GM18907 (cell line): ENCODE measurements at regions not wholly inside any gene's neighbourhood (a gene's known extent, or its start where the extent isn't known, plus 50 kb on each side); places are given as distances from the start of the nearest gene placed in this dataset.
"Not testable (repeated sequence)": the region's sequence is repeated elsewhere in the genome, so short reads cannot be mapped to it uniquely, and the experiment has no call there.

Experiments
- ATAC-seq: cut with Tn5 transposase; IDR thresholded peaks from one replicate; pipeline ENCODE4 v1.9.1; 2021; ENCODE audit warnings: mild to moderate bottlenecking, moderate library complexity; ENCODE audit not compliant: unreplicated experiment

DNA sequence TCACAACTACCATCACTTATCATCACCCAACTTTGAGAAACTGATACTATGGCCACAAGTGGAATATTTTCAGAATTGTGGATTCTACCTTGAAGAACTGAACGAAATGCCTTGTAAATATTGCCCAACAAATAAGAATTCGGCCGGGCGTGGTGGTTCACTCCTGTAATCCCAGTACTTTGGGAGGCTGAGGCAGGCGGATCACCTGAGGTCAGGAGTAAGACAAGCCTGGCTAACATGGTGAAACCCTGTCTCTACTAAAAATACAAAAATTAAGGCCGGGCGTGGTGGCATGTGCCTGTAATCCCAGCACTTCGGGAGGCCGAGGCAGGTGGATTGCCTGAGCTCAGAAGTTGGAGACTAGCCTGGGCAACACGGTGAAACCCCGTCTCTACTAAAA lies 862.7 kb downstream of the ZPLD1 start:
- ATAC-seq: not testable (repeated sequence)

DNA sequence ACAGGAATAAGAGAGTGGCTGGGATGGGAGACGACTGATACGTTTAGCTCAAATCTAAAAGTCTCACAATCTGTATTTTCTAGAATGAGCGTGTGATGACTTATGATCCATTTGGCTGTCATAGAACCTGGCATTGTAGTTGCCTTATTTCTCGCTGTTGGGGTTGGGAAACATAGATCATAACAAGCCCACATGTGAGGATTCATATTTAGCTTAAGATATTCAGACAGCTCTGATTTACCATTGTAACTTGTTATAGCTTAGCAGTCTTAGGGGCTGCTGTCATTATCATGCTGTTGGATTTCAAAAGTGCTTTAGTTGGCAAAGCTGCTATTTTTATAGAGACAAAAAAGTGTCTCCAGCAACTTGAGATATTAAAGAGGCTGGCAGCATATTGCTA lies 871.3 kb downstream of the ZPLD1 start:
- ATAC-seq: no peak

DNA sequence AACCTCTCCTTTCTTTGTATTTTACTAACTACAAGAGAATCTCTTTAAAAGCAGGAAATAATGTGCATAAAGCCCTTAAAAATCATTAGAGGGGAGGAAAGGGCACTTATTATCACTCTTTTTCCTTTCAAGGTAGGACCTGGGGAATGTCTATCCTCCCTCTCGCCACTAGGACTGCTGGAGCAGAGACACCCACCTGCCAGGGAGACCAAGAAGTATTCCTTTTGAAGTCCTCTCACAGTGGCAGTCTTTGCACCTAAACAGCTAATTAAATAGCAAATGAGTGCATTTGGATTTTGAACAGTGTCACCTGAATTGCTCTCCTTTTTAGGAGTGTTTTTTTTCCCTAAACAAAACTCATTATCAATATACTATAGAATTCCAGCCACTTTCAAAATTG lies 874.1 kb downstream of the ZPLD1 start:
- no peak for ATAC-seq

DNA sequence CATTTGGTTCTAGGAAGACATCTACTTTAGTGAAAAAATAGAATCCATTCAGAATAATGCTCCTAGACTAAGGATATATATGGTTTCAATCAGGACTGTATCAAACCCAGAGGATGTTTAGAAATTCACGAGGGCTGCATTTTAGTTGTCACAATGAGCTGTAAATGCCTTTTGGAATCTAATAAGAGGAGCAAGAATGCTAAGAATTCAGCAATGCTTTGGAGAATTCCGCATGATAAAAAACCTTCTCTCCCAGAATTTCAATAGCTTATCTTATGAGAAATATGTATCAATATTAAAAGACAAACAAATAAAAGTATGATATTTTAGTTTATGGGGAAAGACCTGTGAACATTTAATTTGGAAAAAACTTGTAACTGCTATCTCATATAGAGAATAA lies 885.1 kb downstream of the ZPLD1 start:
- ATAC-seq: no peak

DNA sequence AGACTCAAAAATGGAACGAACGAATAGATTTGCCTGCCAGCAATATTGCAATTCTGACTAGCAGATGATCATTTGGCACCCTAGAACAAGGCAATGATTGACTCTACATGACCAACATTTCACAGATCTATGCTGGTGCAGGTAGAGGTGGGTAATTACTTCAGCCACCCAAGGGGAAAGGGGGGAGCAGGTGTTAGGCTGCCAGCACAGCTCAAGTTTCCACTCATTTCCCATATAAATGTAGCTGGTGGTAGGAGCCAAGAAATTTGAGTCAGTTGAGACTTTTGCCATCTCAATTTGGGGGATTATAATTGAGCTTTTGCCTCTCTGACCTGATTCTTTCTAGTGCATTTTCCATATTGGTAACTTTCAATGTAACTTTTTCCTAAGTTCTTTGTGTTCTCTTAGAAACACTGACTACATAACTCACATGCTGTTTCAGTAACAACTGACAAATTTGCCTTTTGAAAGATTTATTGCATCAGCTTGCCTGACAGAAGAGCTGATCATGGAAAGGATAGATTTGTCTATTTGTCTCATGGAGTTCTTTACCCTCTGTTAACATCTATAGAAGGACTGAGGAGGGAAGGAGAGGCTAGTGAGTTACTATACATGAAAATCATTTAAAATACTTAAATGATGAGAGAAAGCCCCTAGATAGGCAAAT lies 902.5 kb downstream of the ZPLD1 start:
- ATAC-seq: no peak

DNA sequence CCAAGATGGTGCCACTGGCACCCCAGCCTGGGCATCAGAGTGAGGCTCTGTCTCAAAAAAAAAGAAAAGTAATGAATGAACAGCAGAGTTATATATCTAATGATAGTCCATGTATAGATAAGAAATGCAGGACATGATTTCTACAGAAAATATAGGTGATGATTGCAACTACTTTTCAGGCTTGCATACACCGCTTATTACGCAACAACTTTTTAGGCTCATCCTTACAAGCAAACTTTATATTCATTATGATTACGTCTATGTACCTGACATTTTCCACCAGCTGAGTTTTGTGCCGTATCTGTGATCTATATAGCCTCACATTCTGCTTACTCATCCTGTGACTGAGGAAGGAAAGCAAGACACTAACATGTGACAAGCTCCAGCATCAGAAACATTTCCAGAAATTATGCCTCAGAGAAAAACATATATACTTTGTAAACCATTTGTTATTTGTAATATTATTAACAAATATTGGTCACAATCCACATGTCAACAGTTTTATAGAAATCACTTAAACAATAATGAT lies 906.3 kb downstream of the ZPLD1 start:
- no peak for ATAC-seq

DNA sequence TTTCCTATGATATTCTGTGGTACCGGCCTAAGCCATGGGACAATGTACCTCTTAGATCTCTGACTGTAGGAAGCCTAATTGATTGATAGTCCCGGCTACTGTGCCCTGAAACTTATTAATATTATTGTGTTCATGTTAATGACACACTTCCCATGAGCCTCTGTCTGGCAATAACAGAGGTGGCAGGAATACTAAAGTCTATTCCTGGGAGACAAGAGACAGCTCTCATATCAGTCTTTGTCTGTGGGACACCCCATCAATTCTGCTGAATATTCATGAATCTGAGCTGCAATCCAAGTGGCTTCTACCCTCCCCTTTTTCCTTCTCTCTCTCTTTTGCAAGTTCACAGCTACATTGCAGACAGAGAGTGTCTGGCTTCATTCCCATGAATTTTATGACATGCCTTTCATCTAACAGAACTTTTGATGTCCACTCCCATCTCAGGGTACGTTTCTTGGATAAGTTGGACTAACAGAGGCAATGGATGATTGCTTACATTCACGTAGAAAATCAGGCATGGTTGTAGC lies 907.5 kb downstream of the ZPLD1 start:
- no peak for ATAC-seq

DNA sequence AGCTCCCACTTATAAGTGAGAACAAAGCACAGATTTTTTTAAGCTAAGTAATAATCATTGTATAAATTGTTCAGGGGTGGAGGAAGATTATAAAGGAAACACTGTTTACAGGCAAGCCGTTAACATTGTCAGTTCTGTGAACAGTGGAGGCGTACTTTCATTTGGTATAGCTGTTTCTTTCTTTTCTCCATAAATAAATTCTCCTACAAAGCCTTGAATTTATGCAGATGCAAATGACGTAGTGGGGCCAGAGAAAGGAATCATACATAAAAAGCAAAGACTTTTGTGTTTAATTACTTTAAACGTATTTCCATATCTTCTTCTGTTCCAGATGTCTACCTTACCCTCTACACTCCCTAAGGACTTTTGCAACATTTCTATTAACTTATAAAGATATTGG lies 914.9 kb downstream of the ZPLD1 start:
- no peak for ATAC-seq

DNA sequence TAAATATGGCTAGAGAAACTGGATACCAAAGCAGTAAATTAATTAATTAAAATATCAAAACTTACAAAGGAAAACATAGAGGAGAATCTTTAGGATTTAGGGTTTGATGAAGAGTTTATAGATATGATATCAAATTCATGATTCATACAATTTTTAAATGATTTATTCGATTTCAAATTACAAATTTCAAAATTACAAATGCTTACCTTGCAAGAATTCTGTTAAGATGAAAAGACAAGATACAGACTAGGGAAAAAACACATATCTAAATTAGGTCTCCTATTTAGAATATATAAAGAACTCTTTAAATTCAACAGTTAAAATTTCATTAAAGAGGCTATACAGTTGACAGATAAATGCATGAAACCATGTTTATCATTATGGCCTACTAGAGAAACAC lies 930.7 kb downstream of the ZPLD1 start:
- ATAC-seq: no peak

DNA sequence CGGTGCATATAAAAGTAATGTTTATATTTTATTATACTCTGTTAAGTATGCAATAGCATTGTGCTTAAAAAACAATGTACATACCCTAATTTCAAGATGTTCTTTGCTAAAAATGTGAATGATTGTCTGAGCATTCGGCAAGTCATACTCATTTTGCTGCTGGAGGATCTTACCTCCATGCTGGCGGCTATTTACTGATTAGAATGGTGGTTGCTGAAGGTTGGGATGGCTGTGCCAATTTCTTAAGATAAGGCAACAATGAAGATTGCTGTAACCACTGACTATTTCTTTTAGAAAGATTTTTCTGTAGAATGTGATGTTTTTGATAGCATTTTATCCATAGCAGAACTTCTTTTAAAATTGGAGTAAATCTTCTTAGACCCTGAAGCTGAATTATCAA lies 932.7 kb downstream of the ZPLD1 start:
- ATAC-seq: no peak

DNA sequence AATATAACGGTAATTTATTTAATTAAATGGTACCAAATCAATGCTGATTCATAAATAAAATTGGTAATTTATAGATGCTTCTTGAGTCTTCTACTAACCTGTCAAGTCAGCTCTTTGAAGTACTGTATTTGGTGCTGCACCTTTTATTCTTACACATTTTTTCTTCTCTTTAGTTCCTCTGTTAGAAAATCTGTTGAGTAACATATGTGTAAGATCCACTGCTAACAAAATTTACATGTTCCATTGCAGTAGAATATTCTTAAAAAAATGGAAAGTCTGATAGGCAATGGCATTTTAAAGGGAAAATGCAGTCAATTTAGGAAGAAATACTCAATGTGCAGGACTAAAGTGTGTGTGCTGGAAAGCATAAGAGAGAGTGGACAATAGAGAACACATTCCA lies 936.6 kb downstream of the ZPLD1 start:
- no peak for ATAC-seq

DNA sequence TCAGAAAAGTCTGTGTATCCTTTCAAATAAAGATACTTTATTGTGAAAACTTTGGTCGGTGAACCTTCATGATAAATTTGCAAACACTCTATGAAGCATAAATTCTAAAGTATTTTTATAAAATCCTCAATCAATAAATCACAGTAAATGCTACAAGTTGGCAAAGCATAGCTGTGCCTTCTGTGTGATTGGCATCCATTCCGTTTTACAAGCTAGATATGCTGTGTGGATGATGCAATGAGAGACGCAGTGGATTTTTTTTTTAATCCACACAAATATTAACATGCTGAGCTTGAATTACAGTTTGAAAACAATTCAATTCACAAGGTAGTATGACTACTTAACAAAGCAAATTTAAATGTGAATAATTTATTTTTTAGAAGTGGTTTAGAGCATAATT lies 937.2 kb downstream of the ZPLD1 start:
- ATAC-seq: no peak

DNA sequence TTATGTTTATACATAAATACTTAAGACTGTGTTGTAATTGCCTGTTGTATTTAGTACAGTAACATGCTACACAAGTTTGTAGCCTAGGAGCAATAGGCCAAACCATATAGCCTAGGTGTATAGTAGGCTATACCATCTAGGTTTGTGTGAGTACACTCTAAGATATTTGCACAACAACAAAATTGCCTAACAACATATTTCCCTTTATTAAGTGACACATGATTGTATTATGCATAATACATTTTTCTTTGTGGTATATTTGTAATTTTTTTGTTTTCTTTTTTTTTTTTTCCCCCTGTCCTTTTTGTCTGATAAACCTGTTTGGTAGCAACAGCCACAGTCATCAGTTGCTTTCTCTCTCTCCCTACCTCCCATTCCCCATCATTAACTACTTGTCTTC lies 945.6 kb downstream of the ZPLD1 start:
- no peak for ATAC-seq

DNA sequence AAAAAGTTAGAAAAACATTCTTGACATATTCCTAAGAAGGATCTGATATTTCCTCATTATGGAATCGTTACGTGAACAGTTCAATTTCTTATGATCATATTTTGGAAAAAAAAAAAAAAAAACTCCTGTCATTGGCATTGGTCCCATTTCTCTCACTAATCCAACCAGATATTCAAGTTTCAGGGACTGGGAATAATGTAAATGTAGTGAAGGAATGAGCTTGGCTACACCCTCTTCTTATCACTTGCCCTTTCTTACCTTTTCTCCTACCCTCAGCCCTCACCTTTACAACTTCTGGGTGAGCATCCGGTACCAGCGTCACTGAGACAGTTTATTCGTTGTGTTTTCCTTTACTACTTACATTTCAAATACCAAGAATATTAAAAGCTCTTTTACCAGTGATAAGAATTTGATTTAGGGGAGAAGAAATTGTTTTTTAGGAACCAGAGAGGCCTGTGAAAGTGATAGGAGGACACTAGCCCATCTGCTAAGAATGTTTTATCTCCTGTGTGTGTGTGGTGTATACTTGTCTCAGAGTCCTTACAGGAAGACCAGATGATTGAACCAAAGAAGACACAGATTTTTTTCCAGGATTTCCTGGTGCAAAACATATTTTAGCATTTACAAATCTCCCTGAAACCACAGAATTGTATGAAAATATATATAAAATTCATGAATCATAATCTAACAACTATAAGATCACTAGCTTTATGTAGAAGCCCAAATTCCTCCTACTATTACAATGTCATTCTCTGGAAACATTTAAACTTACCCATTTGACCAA lies 946.7 kb downstream of the ZPLD1 start:
- ATAC-seq: no peak

DNA sequence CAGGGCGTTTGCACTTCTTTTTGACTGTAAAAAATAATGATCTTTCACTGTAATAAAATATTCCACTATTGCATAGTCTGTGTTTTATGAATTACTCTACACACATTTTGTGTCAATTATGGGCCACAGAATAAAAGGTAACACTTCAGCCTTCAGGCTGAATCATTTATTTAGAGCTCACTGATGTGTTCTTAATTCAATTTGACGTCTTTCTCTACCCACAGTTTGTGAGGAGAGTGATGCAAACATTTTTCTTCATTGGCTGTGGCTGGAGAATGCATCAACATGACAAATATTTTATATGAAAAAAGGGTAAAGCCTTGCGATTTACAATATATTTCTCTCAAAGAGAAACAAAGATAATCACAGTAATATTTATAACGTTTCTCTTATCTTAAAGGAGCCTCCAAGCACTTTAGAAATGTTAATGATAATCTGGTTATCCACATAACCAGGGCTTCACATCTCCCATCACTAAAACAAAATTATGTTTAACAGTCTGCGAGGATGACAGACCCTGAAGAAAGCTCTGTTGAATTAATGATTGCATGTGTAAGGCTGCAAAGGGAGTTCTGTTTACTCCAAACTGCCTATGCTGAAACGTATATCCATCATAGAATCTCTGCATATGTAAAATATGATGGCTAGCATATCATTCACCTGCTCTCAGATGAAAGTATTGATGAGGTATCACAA lies 951.3 kb downstream of the ZPLD1 start:
- ATAC-seq: no peak

DNA sequence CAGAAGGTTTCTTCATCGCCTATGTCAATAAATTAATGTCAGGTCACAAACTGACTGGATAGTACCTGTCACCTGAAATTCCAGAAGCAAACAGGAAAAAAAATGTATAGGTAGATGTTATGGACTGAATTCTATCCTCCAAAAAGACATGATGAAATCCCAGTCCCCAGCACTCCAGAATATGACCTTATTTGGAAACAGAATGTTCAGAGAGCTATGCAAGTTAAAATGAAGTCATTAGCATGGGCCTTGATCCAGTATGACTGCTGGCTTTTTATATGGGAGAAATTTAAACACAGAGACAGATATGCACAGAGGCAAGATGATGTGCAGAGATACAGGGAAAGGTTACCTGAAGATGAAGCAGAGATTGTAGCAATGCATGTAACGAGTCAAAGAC lies 953.4 kb downstream of the ZPLD1 start:
- ATAC-seq: no peak

DNA sequence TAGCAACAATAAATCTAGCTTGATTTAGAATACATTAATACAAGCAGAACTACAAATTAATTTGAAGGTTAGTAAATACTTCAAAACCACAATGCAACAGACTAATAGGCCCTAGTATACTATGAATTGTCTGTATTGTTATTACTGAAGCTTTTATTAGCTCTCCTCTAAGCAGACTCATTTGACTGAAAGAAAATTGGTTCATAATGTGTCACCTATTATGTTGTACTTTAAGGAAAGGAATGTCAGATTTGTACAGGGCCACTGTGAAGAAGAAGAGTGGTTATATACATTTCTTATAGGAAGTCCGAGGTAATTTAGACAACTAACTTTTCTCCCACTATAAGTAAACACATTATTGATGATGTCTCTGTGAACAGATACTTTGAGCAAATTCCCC lies 954.5 kb downstream of the ZPLD1 start:
- ATAC-seq: no peak

DNA sequence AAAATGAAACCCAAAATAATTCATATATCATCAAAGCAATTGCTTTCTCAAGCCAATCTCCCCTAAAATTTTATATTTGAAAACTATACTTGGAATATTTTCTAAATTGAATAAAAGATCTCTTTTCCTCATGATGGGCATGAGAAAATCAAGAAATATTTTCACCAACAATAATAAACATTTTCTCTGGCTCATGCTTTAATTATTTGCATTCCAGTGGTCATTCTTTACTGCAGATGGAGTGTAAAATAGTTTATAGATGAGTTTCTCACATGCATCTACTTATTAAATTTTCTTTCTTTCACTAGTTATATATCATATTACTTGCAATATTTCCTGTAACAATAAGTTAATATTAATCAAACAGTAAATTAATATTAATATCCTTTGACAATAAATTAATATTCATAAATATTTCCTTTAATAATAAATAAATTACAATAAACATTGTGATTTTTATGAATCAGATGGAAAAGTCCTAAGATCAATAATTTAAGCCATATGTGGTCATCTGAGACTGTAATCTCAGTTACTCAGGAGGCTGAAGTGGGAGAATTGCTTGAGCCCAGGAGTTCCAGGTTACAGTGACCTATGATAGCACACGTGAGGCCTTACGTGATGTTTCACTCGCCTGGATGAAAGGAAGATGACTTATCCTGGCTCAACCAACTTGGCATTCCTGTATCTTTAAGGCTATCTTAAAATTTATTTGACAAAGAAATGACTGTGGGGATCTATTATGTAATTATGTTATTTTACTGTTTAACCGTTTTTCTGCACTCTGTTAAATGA lies 958.8 kb downstream of the ZPLD1 start:
- ATAC-seq: no peak

DNA sequence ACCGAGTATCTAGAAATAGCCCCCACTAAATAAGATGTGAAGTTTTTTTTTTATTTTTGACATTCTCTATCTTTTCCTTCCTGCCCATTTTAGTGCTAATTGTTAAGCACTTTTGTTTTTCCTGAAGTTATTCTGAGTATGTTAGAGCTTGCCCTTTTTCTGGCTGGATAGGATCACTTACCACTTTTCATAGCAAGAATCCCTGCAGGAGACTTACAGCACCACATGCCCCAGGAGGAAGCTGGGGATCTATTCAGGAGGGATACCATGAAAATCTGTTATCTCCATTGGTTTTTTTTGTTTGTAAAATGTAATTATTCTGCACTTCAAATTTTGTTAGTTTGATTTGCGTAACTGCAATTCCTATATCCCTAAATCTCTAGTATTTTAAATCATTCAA lies 968.4 kb downstream of the ZPLD1 start:
- no peak for ATAC-seq

DNA sequence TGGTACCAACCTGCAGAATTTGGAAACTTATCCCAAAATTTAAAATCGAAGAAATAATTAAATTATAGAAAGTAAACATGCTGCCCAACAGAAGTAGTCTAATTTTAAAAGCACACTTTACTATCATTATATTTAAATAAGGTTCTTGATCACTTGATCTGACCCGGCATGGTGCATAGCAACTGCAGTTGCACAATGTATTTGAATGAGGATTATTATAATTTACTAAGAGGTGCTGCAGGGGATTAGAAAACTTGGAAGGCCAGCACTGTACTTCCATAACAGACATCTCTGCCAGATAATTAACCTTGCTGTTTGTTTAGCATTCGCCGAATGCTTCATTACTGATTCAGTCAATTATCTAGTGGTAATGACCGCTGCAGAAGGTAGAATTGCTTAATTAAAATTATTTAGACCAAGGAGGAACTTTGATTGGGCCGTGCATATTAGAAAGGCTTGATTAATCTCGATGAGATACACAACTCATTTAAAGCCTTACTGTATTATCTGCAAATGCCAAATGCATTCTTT lies 971.6 kb downstream of the ZPLD1 start:
- ATAC-seq: no peak

DNA sequence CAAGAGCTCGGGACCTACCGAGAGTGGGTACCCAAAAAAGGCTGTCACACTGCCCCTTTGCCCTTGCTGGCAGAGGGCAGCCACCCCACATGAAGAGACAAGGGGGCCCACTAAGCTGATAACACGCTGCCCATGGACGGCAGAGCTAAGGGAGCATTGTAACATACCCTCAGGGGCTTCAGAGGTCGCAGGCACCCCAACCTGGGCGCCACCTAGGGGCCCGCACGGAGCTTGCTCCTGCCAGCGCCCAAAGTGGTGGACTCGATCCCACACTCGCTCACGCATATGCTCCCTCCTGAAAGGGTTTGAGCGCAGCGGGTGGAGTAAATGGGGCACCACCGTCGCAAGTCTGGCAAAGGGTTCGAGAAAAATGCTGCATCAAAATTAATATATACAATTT lies 975.4 kb downstream of the ZPLD1 start:
- ATAC-seq: no peak
